Neural progenitor cell (in vitro differentiated cells): ENCODE measurements at regions not wholly inside any gene's neighbourhood (a gene's known extent, or its start where the extent isn't known, plus 50 kb on each side); places are given as distances from the start of the nearest gene placed in this dataset.

Source experiments
- EZH2 ChIP-seq: fragments of 200-600 bp; sonication (generic); IDR thresholded peaks from 2 replicates; pipeline ENCODE4 v1.6.1; 2017; ENCODE audit warnings: antibody characterized with exemption, mild to moderate bottlenecking, moderate library complexity
- EZH2phosphoT487 ChIP-seq: fragments of 200-600 bp; sonication (generic); IDR thresholded peaks from 2 replicates; pipeline ENCODE4 v1.6.1; 2017; ENCODE audit warnings: antibody characterized with exemption
- TF ChIP-seq, protein P1 (sequence below): fragments of 200-600 bp; sonication (generic); IDR thresholded peaks from 2 replicates; pipeline ENCODE4 v1.5.1; 2017; ENCODE audit warnings: antibody characterized with exemption, mild to moderate bottlenecking

- TF ChIP-seq, protein P1, sequence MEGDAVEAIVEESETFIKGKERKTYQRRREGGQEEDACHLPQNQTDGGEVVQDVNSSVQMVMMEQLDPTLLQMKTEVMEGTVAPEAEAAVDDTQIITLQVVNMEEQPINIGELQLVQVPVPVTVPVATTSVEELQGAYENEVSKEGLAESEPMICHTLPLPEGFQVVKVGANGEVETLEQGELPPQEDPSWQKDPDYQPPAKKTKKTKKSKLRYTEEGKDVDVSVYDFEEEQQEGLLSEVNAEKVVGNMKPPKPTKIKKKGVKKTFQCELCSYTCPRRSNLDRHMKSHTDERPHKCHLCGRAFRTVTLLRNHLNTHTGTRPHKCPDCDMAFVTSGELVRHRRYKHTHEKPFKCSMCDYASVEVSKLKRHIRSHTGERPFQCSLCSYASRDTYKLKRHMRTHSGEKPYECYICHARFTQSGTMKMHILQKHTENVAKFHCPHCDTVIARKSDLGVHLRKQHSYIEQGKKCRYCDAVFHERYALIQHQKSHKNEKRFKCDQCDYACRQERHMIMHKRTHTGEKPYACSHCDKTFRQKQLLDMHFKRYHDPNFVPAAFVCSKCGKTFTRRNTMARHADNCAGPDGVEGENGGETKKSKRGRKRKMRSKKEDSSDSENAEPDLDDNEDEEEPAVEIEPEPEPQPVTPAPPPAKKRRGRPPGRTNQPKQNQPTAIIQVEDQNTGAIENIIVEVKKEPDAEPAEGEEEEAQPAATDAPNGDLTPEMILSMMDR = peak; percentile 51
- TF ChIP-seq EZH2 (no peak), EZH2phosphoT487 (no peak)
These were observed 274.3 kb upstream of the NEBL start for GRCh38 chr10:21171197-21171935.
